ENCODE measurements at regions not wholly inside any gene's neighbourhood (a gene's known extent, or its start where the extent isn't known, plus 50 kb on each side); places are given as distances from the start of the nearest gene placed in this dataset.

DNA sequence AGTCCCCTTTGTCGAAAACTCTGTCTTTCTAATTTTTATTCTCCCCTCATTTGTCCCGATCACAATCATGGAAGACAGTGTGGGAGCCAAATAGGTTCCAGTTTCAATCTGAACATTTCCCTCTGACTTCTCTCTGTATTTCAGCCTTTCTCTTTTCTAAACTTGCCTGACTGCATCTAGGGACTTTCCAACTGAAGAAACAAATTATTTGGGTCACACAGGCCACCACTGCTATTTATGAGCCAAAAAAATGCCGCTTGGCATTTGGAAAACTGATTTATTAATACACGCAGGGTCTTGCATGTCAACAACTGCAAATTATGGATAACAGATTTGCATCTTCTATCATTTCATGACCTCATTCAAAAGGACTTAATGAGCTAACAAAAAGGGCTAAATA lies 55.2 kb upstream of the ELAC2 start:
- no peak for DNase-seq (ENCODE audit: low read depth)
- TF ChIP-seq CTCF (conservative IDR thresholded peaks at IDR 0.05; ENCODE audit: low read length), result no peak
- no peak overlapping the region for H3K4me3 ChIP-seq (ENCODE audit: low read length)

- DNase-seq (ENCODE audit: low read depth), result no peak
- no peak for TF ChIP-seq CTCF (conservative IDR thresholded peaks at IDR 0.05; ENCODE audit: low read length)
- H3K4me3 ChIP-seq (ENCODE audit: low read length), result no peak overlapping the region
These were observed 52.9 kb upstream of the ELAC2 start for GRCh38 chr17:13070732-13071131.

DNA sequence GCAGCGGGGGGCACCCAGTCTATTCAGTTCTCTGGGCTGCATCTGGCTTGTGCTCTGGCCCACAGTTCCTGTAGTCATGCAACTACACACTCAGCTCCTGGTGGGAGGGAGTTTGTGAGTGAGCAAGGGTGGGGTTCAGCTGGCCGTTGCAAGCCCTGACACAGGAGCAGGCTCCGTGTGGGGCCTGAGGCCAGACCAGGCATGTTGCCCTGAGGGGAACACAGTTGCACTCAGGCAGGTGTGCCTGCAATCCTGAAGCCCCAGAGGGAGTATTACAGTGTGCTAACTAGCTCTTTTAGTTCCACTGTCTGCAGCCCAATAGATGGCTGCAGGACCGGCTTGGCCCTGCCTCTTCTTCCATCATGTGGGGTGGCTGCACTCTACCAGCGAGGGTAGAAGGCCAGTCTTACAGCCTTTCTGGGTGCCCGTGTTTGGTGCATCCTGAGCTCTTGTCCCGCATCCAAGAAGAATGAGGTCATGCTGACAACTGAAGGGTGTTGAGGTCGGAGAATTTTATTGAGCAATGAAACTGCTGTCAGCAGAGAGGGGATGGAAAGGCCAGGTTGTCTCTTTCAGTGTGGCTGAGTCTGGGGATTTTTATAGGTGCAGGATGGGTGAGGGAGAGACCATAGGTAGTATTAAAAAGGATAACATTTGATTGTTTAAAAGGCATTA lies 49.9 kb upstream of the ELAC2 start:
- TF ChIP-seq CTCF (conservative IDR thresholded peaks at IDR 0.05; ENCODE audit: low read length), result no peak

More for the DNA sequence above, 49.9 kb upstream of the ELAC2 start:
- no peak overlapping the region for H3K4me3 ChIP-seq (ENCODE audit: low read length)
- no peak for DNase-seq (ENCODE audit: low read depth)
